Heart left ventricle (tissue), 13 donors: ENCODE measurements at regions not wholly inside any gene's neighbourhood (a gene's known extent, or its start where the extent isn't known, plus 50 kb on each side); places are given as distances from the start of the nearest gene placed in this dataset.

Experiments
- CTCF ChIP-seq, 12 donors: fragments of 200-600 bp; sonication (generic) in 4 of 12; IDR thresholded peaks; one replicate each; pipeline versions ENCODE4 v1.5.0 to v1.8.0; 2018 to 2022; ENCODE audit warnings: antibody characterized with exemption in 12 of 12, mild to moderate bottlenecking in 5 of 12
- POLR2A ChIP-seq, 2 donors: fragments of 450-650 bp; IDR thresholded peaks; one replicate each; pipeline ENCODE4 v1.6.1; 2017; ENCODE audit warnings: antibody characterized with exemption in 2 of 2, mild to moderate bottlenecking in 2 of 2, moderate library complexity in 2 of 2
- donor health status: ischemic (EF 13 %, LVEDD 7.1; RV severe dilation, severe dysfunction).
- donor health status: DM: no; HTN: yes; CAD: no.
- donor health status: DM: no; HTN: no; CAD: no.
- donor health status: ischemic (EF 25% LVEDD 6.9; RV normal size, moderate dysfunction).
- donor health status: ischemic (EF 25% LVEDD 5.7; RV mildly dilated, moderate dysfunction).
- donor health status: ischemic (EF 35%, LVEDD 5.7; RV mildly dilated, moderate dysfunction).
- donor health status: nonischemic (EF 11% LVEDD 7.7; RV severe dilation, severe dysfunction).
- donor health status: DM: yes; HTN: yes; CAD: no.
- donor health status: PGD.
- donor health status: ischemic (EF 29% LVEDD 5.4; RV normal size, mild dysfunction).
- donor health status: nonischemic (EF 23%, LVEDD 6.1; RV moderate dilation, normal function).

DNA sequence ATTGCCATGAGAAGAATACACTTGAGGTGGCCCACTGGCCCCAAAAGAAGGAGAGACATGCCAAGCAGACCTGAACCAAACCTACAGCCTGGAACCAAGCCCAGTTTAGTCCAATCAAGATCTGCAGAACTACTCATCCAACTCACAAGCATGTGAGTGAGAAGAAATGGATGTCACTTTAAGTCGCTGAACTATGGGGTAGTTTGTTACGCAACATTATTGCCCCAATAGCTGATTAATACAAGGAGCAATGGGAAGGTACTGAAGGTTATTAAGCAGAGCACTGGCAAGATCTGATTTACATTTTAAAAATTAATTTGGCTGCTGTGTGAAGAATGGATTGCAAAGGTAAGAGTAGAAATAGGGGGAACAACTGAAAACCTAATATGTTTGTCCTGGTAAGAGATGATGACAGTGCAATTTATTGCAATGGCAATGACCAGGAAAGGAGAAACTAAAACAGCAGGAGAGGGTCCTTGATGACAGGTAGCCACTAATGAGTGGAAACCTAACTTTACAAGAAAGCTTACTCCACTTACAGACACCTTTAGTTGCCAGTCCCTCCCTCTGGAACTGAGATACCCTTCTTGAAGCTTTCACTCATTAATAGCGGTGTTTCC is 132.9 kb upstream of the GRIA1 start:
- no peak for TF ChIP-seq CTCF (IDR thresholded peaks at IDR 0.05)
- no peak for TF ChIP-seq POLR2A (IDR thresholded peaks at IDR 0.05)
